Upper lobe of right lung (tissue), 1 donor: ENCODE measurements at regions not wholly inside any gene's neighbourhood (a gene's known extent, or its start where the extent isn't known, plus 50 kb on each side); places are given as distances from the start of the nearest gene placed in this dataset.
"Not testable (repeated sequence)": the region's sequence is repeated elsewhere in the genome, so short reads cannot be mapped to it uniquely, and the experiment has no call there.

Experiments used
- ATAC-seq: fragments of 200-7000 bp; cut with Tn5 transposase; one replicate; pipeline ENCODE4 v1.9.1; 2020; ENCODE audit warnings: mild to moderate bottlenecking, moderate library complexity
- DNase-seq: peaks from one replicate; pipeline ENCODE4 v3.0.0-alpha.2; 2020
- H3K27ac ChIP-seq: fragments of 200-600 bp; one replicate; pipeline ENCODE4 v1.8.0; 2022
- H3K27me3 ChIP-seq: fragments of 200-600 bp; one replicate; pipeline ENCODE4 v1.8.0; 2022; ENCODE audit warnings: mild to moderate bottlenecking
- H3K36me3 ChIP-seq: fragments of 200-600 bp; one replicate; pipeline ENCODE4 v1.8.0; 2022
- H3K4me1 ChIP-seq: fragments of 200-600 bp; one replicate; pipeline ENCODE4 v1.8.0; 2022
- H3K4me3 ChIP-seq: fragments of 200-600 bp; one replicate; pipeline ENCODE4 v1.8.0; 2022; ENCODE audit warnings: mild to moderate bottlenecking
- H3K9me3 ChIP-seq: fragments of 200-600 bp; one replicate; pipeline ENCODE4 v1.8.0; 2022
- CTCF ChIP-seq: fragments of 200-600 bp; IDR thresholded peaks from one replicate; pipeline ENCODE4 v1.8.0; 2022; ENCODE audit warnings: antibody characterized with exemption
- intact Hi-C: fragments of 100-400 bp; cut with DNase I; formaldehyde crosslinking; loops from one replicate; pipeline ENCODE4 v1.11.0; 2022
- donor health status: DM: no; HTN: yes; CAD: no; lungs with severe emphysema.

GRCh38 chrX:3445806-3446490 lies 99.5 kb upstream of the MXRA5 start:
- intact Hi-C loops: no loop called here
- Histone ChIP-seq H3K27me3 (no peaks in the 10 kb centered on the region), H3K9me3 (no peaks in the 10 kb centered on the region), H3K4me1 (no peaks in the 10 kb centered on the region), H3K4me3 (no peak overlapping the region), H3K36me3 (no peaks in the 10 kb centered on the region), H3K27ac (no peak overlapping the region)
- ATAC-seq (no peak), DNase-seq (no peak)
- no peak for TF ChIP-seq CTCF

- intact Hi-C loops: no loop called here
- Histone ChIP-seq H3K4me1 (no peaks in the 10 kb centered on the region), H3K27ac (no peak overlapping the region), H3K9me3 (no peaks in the 10 kb centered on the region), H3K4me3 (no peak overlapping the region), H3K36me3 (no peaks in the 10 kb centered on the region), H3K27me3 (no peaks in the 10 kb centered on the region)
- DNase-seq (no peak), ATAC-seq (no peak)
- no peak for TF ChIP-seq CTCF
Observed at GRCh38 chrX:3443184-3443583, 96.7 kb upstream of the MXRA5 start.

GRCh38 chrX:3442691-3443090 lies 96.2 kb upstream of the MXRA5 start:
- Histone ChIP-seq H3K36me3 (no peaks in the 10 kb centered on the region), H3K27ac (no peak overlapping the region), H3K4me3 (no peak overlapping the region), H3K27me3 (no peaks in the 10 kb centered on the region), H3K4me1 (no peaks in the 10 kb centered on the region), H3K9me3 (no peaks in the 10 kb centered on the region)
- ATAC-seq: no peak
- DNase-seq: no peak
- intact Hi-C loops: no loop called here
- no peak for TF ChIP-seq CTCF

- DNase-seq (no peak), ATAC-seq (no peak)
- no peak overlapping the region for H3K4me3 ChIP-seq
- H3K9me3 ChIP-seq: no peaks in the 10 kb centered on the region
- TF ChIP-seq CTCF: no peak
- H3K4me1 ChIP-seq: no peaks in the 10 kb centered on the region
- no peak overlapping the region for H3K27ac ChIP-seq
- intact Hi-C loops: no loop called here
- H3K27me3 ChIP-seq: no peaks in the 10 kb centered on the region
- no peaks in the 10 kb centered on the region for H3K36me3 ChIP-seq
Observed at GRCh38 chrX:3440981-3441380, 94.5 kb upstream of the MXRA5 start.

- H3K4me3 ChIP-seq, H3K36me3 ChIP-seq, intact Hi-C loops, ATAC-seq, DNase-seq, H3K9me3 ChIP-seq, H3K27ac ChIP-seq, H3K27me3 ChIP-seq, H3K4me1 ChIP-seq: not testable (repeated sequence)
Observed at GRCh38 chrX:3435916-3436315, 89.5 kb upstream of the MXRA5 start.

- Histone ChIP-seq H3K4me3 (no peak overlapping the region), H3K27me3 (no peaks in the 10 kb centered on the region), H3K9me3 (no peaks in the 10 kb centered on the region), H3K36me3 (no peaks in the 10 kb centered on the region), H3K27ac (no peak overlapping the region), H3K4me1 (no peaks in the 10 kb centered on the region)
- no peak for ATAC-seq
- no peak for DNase-seq
- intact Hi-C loops: no loop called here
- no peak for TF ChIP-seq CTCF
Observed at GRCh38 chrX:3435057-3435456, 88.6 kb upstream of the MXRA5 start.
